Kidney (tissue), 13 donors: ENCODE measurements at regions not wholly inside any gene's neighbourhood (a gene's known extent, or its start where the extent isn't known, plus 50 kb on each side); places are given as distances from the start of the nearest gene placed in this dataset.

Experiments used
- DNase-seq, 5 donors: peaks; one replicate each; pipeline ENCODE4 v3.0.0-alpha.2; 2013 to 2020
- FAIRE-seq: peaks from 2 replicates; lab custom pipeline; 2012; peaks lifted over from hg19 to GRCh38; lab: Jason Lieb, UNC
- H3K27ac ChIP-seq, 2 donors: one replicate each; pipeline ENCODE4 v1.7.0; 2013; ENCODE audit warnings: low read depth in 2 of 2, low read length in 2 of 2, inconsistent platforms in 1 of 2
- H3K27me3 ChIP-seq: one replicate; pipeline ENCODE4 v1.7.1; 2013; ENCODE audit warnings: low read length, inconsistent platforms; ENCODE audit not compliant: control insufficient read depth, insufficient read depth
- H3K36me3 ChIP-seq, 3 donors: one replicate each; pipeline versions ENCODE4 v1.7.0 to v1.7.1; 2013; ENCODE audit warnings: low read length in 3 of 3, control low read depth in 1 of 3, inconsistent platforms in 1 of 3; ENCODE audit not compliant: insufficient read depth in 3 of 3, control insufficient read depth in 2 of 3
- H3K4me1 ChIP-seq, 3 donors: one replicate each; pipeline versions ENCODE4 v1.7.0 to v1.7.1; 2013; ENCODE audit warnings: low read length in 3 of 3, inconsistent platforms in 1 of 3, low read depth in 1 of 3; ENCODE audit not compliant: control insufficient read depth in 2 of 3, insufficient read depth in 2 of 3
- H3K4me3 ChIP-seq, 3 donors: one replicate each; pipeline versions ENCODE4 v1.7.0 to v1.8.1; 2013; ENCODE audit warnings: low read length in 3 of 3, control low read depth in 1 of 3, inconsistent platforms in 1 of 3
- H3K9ac ChIP-seq, 3 donors: one replicate each; pipeline versions ENCODE4 v1.7.0 to v1.7.1; 2013; ENCODE audit warnings: low read length in 3 of 3, control low read depth in 1 of 3, inconsistent platforms in 1 of 3
- H3K9me3 ChIP-seq, 3 donors: one replicate each; pipeline versions ENCODE4 v1.7.0 to v1.7.1; 2013; ENCODE audit warnings: low read length in 3 of 3, control low read depth in 1 of 3, inconsistent platforms in 1 of 3; ENCODE audit not compliant: control insufficient read depth in 2 of 3, insufficient read depth in 1 of 3
- CTCF ChIP-seq: IDR thresholded peaks from 3 replicates; pipeline ENCODE4 v1.5.1; 2012; ENCODE audit warnings: mild to moderate bottlenecking, moderate library complexity, borderline replicate concordance; ENCODE audit not compliant: insufficient read depth; ENCODE audit errors: extremely low read depth
- intact Hi-C: fragments of 100-400 bp; cut with DNase I; formaldehyde crosslinking; loops from one replicate; pipeline ENCODE4 v1.11.1; 2022
- donor health status: control.
- donor health status: control.
- donor health status: control.
- donor health status: control.
- donor health status: control.
- donor health status: DM: yes; HTN: yes; CAD: no.
- donor health status: Normal renal cell carcinoma (clear cell type).

DNA sequence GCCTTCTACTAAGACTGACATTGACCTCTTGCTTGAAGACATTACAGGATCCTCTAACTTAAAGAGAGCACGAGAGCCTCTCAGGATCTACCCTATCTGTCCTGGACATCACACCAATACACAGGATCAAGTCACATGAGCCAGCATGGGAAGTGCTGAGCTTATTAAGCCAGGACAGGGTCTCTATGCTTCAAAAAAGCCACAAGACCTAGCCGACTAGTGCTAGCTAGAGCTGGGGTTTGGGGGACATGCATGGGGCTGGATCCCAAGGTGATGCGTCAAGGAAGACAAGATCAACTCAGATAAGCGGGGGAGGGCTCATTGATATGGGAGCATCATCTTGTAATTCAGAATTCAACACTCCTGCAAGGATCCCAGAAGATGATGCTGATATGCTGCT lies 167.2 kb upstream of the TAB2 start:
- no peak for FAIRE-seq
- DNase-seq, result no peak

DNA sequence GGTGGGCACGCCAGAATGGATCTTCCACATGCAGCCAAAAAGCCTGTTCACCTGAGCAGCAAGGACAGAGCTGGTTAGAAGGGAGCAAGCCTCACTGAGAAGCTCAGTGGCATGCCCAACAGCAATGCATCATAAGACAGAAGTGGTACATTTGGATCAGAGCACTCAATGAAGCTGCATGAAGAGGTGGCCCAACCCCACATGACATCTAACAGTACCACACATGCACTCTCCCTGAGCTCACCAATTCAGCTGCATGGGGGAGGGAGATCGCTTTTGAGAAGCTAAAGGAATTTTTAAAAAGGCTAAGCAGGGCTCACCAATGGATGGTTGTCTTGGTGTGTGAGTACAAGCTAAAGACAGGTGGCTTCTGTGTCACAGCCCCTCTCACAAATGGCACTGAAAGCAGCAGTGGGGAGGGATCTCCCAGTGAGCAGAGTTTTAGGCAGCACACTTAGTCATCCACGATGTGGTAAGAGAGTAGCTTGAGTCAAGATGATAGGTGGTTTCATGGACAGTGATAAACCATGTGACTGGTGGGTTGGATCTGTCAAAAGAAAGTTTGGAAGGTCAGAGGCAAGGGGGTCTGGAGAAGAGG lies 166.6 kb upstream of the TAB2 start:
- intact Hi-C loops, result no loop called here
- no peak for FAIRE-seq
- no peak for TF ChIP-seq CTCF

More for the DNA sequence above, 167.2 kb upstream of the TAB2 start:
- Histone ChIP-seq H3K4me1 (no peaks in the 10 kb centered on the region), H3K27ac (no peak overlapping the region), H3K4me3 (no peak overlapping the region), H3K9me3 (no peaks in the 10 kb centered on the region), H3K9ac (no peak overlapping the region), H3K27me3 (no peaks in the 10 kb centered on the region), H3K36me3 (no peaks in the 10 kb centered on the region)
- TF ChIP-seq CTCF, result no peak
- intact Hi-C loops, result no loop called here

GRCh38 chr6:149152521-149152920 lies 165.0 kb upstream of the TAB2 start:
- intact Hi-C loops, result no loop called here
- H3K36me3 ChIP-seq, result no peaks in the 10 kb centered on the region
- H3K4me3 ChIP-seq, result no peak overlapping the region
- FAIRE-seq (no peak), DNase-seq (no peak)
- TF ChIP-seq CTCF, result no peak
- no peak overlapping the region for H3K27ac ChIP-seq
- H3K27me3 ChIP-seq, result no peaks in the 10 kb centered on the region
- no peak overlapping the region for H3K9ac ChIP-seq
- no peaks in the 10 kb centered on the region for H3K4me1 ChIP-seq
- no peaks in the 10 kb centered on the region for H3K9me3 ChIP-seq

More for the DNA sequence above, 166.6 kb upstream of the TAB2 start:
- no peaks in the 10 kb centered on the region for H3K9me3 ChIP-seq
- H3K9ac ChIP-seq, result no peak overlapping the region
- H3K27ac ChIP-seq, result no peak overlapping the region
- H3K4me1 ChIP-seq, result no peaks in the 10 kb centered on the region
- DNase-seq, result no peak
- no peaks in the 10 kb centered on the region for H3K27me3 ChIP-seq
- no peaks in the 10 kb centered on the region for H3K36me3 ChIP-seq
- H3K4me3 ChIP-seq, result no peak overlapping the region

DNA sequence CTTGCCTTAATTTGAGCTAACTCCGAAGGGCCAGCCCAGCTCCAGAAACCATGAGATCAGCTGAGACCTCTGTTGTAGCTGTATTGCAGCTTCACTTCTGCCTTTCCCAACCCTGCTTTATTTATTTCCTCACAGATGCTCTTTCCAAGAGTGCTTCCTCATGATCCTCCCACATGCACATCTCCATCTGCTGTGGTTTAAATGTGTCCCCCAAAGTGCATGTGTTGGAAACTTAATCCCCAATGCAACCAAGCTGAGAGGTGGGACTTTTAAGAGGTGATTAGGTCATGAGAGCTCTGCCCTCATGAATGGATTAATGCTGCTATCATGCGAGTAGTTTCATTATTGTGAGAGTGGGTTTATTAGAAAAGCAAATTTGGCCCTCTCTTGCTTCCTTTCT lies 164.4 kb upstream of the TAB2 start:
- Histone ChIP-seq H3K9ac (no peak overlapping the region), H3K4me1 (no peaks in the 10 kb centered on the region), H3K27ac (no peak overlapping the region), H3K4me3 (no peak overlapping the region), H3K9me3 (no peaks in the 10 kb centered on the region), H3K36me3 (no peaks in the 10 kb centered on the region), H3K27me3 (no peaks in the 10 kb centered on the region)
- intact Hi-C loops, result no loop called here
- FAIRE-seq (no peak), DNase-seq (no peak)
- no peak for TF ChIP-seq CTCF
